ENCODE measurements at regions not wholly inside any gene's neighbourhood (a gene's known extent, or its start where the extent isn't known, plus 50 kb on each side); places are given as distances from the start of the nearest gene placed in this dataset.

DNA sequence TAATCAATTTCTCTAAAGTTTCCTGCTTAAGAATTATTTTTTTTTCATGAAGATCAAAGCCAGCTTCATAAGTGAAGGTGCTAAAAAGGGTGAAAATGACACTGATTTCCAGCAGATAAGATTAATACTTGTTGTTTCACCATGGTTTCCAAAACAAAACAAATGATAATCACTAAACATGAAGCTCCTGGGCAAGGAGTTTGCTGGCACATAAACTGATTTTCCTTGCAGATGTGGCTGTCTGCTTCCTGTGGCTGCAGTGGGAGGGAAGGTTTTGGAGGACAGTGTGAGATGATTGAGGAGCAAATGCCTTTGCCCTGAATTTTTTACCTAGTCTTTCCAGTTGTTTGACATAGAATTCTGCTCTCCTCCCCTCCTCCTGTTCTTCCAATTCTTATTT, 228.8 kb downstream of the DIPK2A start:
- no peak for TF ChIP-seq YY1 (IDR thresholded peaks at IDR 0.05; ENCODE audit: insufficient read depth, insufficient read length)
- no peak for TF ChIP-seq ZNF274 (IDR thresholded peaks at IDR 0.05; ENCODE audit: low read depth, low read length)

Measured in NT2/D1 (cell line).